ES-I3 (cell line): ENCODE measurements at regions not wholly inside any gene's neighbourhood (a gene's known extent, or its start where the extent isn't known, plus 50 kb on each side); places are given as distances from the start of the nearest gene placed in this dataset.

ENCODE experiments used
- H3K36me3 ChIP-seq: 2 replicates; pipeline ENCODE4 v1.6.1; 2013; ENCODE audit warnings: mild to moderate bottlenecking, low read length, control low read depth, moderate library complexity; ENCODE audit not compliant: insufficient read depth
- H3K4me1 ChIP-seq: 2 replicates; pipeline ENCODE4 v1.6.1; 2013; ENCODE audit warnings: mild to moderate bottlenecking, control low read depth, low read length; ENCODE audit not compliant: insufficient read depth
- H3K9ac ChIP-seq: 2 replicates; pipeline ENCODE4 v1.6.1; 2013; ENCODE audit warnings: low read depth, mild to moderate bottlenecking, low read length, moderate library complexity
- H3K9me3 ChIP-seq: 2 replicates; pipeline ENCODE4 v1.6.1; 2013; ENCODE audit warnings: mild to moderate bottlenecking, low read length, moderate library complexity; ENCODE audit not compliant: control insufficient read depth, insufficient read depth

DNA sequence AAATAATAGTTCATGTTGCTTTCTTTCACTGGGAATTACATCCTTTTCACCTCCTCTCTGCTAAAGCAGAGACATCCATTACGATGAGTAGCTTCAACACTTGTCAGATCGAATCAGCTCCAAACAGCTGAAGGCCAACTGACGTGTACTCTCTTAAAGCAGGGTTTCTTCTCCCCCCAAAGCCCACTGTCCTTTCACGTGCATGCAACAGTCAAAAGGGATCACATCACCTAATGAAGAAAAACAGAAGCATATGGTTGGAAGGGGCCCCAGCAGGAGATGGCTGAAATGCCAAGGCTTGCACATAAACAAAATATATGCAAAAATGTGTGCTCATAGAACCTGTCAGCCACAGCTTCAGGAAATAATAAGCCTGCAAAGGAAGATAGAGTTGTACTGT, 421.6 kb downstream of the ANXA1 start:
- Histone ChIP-seq H3K36me3 (no peaks in the 10 kb centered on the region), H3K9ac (no peak overlapping the region), H3K4me1 (no peaks in the 10 kb centered on the region), H3K9me3 (no peaks in the 10 kb centered on the region)

DNA sequence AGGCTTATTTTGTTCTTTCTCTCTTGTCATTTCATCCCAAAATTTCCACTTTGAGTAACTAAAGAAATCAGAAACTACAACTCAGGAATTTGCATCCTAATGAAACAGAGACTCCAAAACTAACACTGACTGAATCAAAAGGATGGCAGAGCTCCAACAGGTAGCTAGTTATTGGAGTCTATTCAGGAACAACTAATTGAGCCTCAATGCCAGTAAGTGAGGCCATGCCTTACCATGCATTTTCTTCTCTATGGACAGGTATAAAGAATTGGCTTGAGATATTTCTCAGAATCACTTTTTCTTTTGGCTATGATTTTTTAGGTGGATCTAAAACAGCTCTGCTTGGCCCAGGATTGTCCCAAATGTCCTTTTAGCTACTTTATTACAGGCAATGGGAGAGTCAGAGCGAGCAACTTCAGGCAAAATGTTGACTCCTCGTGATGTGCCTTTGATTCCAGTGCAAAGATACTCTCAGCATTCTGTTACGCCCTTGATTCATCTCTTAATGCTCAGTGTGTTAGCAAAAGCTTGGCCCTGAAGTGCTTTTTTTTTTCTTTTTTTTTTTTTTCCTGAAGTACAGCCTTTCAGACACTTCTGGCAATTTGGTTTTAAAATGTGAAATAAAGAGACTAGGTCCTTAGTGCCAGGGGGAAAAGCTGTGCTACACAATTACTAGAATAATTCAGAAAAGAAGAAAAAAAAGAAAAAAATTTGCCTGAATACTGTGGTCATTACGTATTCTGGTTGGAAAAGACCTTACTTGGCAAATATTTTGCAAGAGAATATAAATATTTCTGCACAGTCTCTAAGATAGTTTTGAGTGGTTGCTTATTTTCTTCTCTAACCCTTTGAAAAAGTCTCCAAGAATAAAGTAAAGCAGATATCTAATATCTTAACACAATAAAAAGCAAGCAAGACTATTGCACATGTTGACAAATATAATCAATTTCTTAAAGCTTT, 423.7 kb downstream of the ANXA1 start:
- H3K4me1 ChIP-seq = no peaks in the 10 kb centered on the region
- H3K9ac ChIP-seq = no peak overlapping the region
- H3K36me3 ChIP-seq = no peaks in the 10 kb centered on the region
- H3K9me3 ChIP-seq = no peaks in the 10 kb centered on the region

DNA sequence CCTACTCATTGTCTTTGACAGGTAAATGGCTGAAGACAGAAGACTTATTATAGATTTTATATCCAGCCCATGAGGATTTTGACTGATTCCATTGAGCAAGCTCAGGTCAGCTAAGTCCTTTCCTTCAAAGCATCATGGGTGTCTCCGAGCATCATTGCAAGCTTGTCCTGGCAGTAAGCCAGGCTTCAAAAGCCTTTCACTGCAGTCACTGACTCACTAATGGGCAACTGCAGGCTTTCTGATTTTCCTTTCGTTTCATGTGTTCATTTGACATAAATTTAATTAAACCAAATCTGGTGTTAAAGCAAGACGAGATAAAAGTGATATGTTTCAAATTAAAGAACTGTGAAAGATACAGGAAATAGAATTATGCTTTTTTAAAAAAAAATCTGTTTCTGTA, 426.2 kb downstream of the ANXA1 start:
- Histone ChIP-seq H3K9ac (no peak overlapping the region), H3K36me3 (no peaks in the 10 kb centered on the region), H3K9me3 (no peaks in the 10 kb centered on the region), H3K4me1 (no peaks in the 10 kb centered on the region)

DNA sequence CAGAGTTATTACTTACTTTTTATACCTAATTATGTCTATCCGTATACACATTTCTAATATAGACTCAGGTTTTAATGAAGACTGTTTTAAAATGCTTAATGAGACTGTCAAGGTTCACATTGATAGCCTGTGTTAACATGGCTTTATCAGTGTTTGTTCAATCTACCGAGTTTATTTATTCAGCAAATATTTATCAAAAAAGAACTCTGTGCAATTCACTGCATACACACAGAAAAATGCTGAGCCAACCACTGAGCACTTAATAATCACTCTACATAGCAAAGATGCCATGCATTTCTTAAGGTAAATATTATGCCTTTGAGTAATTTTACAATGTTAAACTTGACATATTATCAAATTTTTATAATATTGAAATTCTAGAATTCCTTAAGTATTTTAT, 428.2 kb downstream of the ANXA1 start:
- Histone ChIP-seq H3K36me3 (no peaks in the 10 kb centered on the region), H3K9me3 (no peaks in the 10 kb centered on the region), H3K4me1 (no peaks in the 10 kb centered on the region), H3K9ac (no peak overlapping the region)

DNA sequence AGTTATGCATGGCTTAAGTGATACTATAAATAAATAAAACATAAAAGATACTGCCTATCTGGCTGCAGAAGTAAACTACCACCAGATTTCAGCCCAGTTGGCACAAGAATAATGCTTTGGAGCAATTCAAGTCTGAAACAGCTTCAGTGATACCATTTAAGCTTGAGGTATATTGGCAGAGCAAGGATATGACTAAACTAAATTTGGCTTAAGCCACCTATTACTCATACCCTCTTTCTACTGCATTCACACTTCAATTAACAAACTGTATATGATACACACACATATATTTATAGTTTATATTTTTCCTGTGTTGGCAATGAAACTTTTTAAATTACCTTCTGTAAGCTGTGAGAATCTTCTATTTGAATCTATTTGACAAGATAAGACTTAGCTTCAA, 431.9 kb downstream of the ANXA1 start:
- no peaks in the 10 kb centered on the region for H3K9me3 ChIP-seq
- no peak overlapping the region for H3K9ac ChIP-seq
- no peaks in the 10 kb centered on the region for H3K36me3 ChIP-seq
- H3K4me1 ChIP-seq = no peaks in the 10 kb centered on the region

DNA sequence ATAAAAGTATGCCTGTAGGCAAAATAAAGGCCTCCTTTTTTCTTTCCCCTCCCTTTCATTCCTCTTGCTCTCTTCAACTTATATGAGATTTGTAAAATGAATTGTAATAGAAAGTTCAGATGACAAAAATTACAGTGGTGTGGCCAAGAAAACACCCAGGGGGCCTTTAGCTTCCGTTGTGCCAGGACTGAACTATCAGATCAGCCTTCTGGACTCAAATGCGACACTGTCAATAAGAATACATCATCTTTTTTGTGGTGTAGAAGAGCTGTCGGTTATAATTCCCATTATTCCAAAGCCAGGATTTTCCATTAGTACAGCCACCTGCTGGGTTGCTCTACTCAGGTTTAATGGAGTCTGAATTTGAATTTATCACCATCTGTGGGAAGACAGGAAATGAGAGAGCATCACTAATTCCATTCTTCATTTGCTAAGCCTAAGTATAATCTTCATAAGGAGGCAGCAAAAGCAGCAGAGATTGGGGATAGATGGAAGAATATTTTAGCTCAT, 443.4 kb downstream of the ANXA1 start:
- Histone ChIP-seq H3K9ac (no peak overlapping the region), H3K9me3 (no peaks in the 10 kb centered on the region), H3K36me3 (no peaks in the 10 kb centered on the region), H3K4me1 (peaks cover 9% of the 10 kb centered on the region; the same call in 1 of the 2 replicates)

DNA sequence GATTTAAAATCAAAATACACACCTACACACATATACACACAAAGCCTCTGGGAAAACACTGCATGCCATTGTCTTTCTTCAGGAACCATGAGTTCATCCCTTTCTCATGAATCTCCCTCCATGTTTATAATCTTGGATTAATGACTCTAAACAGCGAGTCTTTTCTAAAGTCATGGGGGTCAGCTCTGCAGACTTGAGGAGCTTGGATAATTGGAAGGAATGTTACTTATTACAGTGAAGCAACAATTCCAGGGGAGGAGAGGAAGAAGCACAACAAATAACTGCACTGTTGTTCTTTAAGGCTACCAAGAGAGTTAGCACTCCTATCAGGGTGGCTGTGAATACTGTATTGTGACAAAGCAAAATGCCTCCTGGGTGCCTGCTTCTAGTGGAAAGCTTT, 444.7 kb downstream of the ANXA1 start:
- no peaks in the 10 kb centered on the region for H3K9me3 ChIP-seq
- peaks cover 9% of the 10 kb centered on the region; the same call in 1 of the 2 replicates for H3K4me1 ChIP-seq
- H3K9ac ChIP-seq = no peak overlapping the region
- H3K36me3 ChIP-seq = no peaks in the 10 kb centered on the region

DNA sequence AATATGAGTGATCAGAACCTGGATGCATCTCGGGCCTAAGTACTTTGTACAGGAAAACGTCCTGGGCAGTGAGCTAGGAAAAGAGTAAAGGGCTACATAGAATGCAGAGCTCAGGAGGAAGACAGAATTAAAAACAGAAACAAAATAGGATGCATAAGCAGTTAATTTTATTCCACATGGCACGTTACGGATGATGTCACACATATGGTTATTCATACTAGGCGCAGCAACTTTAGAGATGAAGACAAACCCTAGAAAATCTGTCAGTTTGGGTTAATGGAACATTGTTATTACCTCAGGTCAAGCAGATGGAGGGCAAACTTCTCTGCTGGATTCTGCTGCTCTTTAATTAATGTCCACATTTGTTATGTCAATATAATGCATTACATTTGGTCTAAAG, 445.4 kb downstream of the ANXA1 start:
- no peaks in the 10 kb centered on the region for H3K36me3 ChIP-seq
- no peaks in the 10 kb centered on the region for H3K9me3 ChIP-seq
- no peak overlapping the region for H3K9ac ChIP-seq
- peaks cover 9% of the 10 kb centered on the region; the same call in 1 of the 2 replicates for H3K4me1 ChIP-seq

DNA sequence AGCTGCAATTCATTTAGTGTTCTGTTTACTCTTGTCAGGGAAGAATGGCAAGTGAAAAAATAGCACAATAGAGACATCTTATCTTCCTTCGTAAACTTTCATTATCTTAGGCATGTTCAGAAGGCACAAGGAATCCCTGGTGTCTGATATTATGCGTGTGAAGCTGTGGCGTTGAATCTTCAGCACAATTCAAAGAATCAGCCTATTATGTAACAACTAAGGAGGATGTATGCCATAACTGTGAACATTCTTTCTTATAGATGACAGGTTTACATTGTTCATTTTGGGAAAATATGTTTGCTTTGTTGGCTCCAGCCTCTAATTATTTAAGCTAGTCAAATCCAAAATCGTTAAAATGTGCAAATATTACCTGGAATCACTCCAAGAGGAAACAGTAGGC, 446.1 kb downstream of the ANXA1 start:
- no peaks in the 10 kb centered on the region for H3K36me3 ChIP-seq
- no peaks in the 10 kb centered on the region for H3K9me3 ChIP-seq
- no peak overlapping the region for H3K9ac ChIP-seq
- peaks cover 9% of the 10 kb centered on the region; the same call in 1 of the 2 replicates for H3K4me1 ChIP-seq

DNA sequence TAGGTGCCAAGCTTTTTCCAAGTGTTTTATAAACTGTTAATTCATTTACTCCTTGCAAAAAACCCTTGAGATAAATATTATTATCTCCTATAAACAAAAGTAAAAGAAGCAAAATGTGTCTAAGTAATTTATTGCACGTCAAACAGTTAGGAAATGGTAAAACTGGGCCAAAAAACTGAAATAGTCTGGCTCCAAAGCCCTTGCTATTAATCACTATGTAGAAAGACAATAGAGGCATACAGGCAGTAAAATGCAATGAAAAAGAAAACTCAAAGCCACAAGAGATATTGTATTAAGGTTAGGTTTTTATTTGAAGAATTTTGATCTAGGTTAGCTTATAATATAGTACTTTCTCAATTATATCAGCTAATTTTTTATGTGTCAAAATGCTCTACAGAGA, 457.7 kb downstream of the ANXA1 start:
- H3K9me3 ChIP-seq = no peaks in the 10 kb centered on the region
- no peaks in the 10 kb centered on the region for H3K4me1 ChIP-seq
- no peaks in the 10 kb centered on the region for H3K36me3 ChIP-seq
- H3K9ac ChIP-seq = no peak overlapping the region

DNA sequence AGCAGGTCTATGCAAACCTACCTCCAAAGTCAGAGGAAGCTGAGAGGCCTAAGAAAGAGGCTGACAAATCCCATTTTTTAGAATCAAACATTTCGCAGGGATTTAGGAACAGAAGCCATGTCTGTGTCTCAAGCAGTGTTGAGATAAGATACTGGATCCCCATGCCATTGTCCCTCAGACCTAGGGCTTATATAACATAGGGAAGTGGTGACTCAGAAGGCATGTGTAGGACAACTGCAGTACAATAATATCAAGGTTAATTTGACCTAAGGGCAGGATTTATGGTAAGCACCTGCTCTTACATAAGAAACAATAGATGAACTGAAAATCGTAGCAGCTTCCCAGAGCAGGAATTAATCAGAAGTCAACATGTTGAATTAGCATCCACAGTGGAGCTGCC, 459.4 kb downstream of the ANXA1 start:
- Histone ChIP-seq H3K4me1 (peaks cover 12% of the 10 kb centered on the region), H3K9me3 (no peaks in the 10 kb centered on the region), H3K36me3 (no peaks in the 10 kb centered on the region), H3K9ac (no peak overlapping the region)

DNA sequence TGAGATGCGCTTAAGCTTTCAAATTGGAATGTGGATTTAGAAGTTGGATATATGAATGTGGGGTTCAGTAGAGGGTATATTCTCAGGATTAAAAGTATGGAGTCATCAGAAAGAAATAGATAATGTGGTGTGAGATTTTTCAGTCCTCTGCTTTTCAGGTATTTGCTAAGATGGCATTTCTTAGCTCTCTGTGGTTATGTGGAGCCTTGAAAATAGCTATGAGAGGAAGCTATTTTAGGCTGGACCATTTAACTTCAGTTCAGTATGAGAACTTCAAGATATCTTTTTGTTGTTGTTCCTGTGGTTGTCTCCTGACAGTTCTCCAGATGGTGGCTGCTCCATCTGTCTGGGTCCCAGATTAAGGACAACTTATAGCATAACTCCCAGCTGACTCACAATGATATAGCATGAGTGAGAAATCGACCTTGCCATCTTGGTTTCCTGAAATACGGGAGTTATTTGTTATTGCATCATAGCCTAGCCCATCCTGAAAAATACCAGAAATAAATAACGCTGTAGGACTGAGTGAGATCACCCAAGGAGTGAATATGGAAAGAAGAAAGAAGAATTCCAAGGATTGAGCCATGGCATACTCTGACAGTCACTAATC, 461.5 kb downstream of the ANXA1 start:
- no peaks in the 10 kb centered on the region for H3K9me3 ChIP-seq
- H3K9ac ChIP-seq = no peak overlapping the region
- peaks cover 23% of the 10 kb centered on the region for H3K4me1 ChIP-seq
- no peaks in the 10 kb centered on the region for H3K36me3 ChIP-seq

DNA sequence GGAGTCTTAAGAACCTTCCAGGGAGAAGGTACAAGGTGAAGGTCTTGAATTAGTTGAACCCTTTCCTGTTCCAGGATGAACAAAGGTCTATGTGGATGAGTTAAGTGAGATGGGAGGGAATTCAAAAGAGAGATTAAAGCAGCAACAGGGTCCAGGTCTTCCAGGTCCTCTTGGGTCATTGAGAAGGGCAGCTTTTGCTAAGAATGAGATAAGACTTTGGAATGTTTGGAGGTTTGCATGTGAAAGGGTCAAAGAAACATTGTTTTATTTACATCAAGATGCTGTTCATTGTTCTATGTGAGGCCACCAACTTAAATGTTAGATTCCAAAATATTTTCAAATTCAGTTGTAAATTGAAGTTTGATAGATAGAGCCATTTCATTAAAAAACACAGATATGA, 463.9 kb downstream of the ANXA1 start:
- Histone ChIP-seq H3K9ac (no peak overlapping the region), H3K9me3 (no peaks in the 10 kb centered on the region), H3K36me3 (no peaks in the 10 kb centered on the region), H3K4me1 (peaks cover 28% of the 10 kb centered on the region)

DNA sequence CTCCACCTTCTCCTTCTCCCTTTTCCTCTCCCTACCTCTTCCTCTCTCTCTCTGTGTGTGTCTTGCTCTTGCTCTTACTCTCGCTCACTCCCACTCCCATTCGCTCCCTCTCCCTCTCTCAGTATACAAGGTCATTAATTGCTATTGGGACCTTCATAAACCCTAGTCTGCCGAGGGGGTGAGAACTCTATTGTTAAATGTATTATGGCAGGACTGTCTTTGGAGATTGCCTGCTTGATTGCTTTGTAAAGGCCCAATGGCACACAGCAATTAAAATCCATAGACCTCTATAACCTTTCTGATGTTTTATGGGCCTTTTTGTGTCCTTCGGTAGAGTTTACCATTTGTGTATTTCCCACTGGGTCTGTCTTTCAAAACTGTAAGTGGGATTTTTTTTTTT, 465.9 kb downstream of the ANXA1 start:
- no peaks in the 10 kb centered on the region for H3K9me3 ChIP-seq
- peaks cover 28% of the 10 kb centered on the region for H3K4me1 ChIP-seq
- H3K9ac ChIP-seq = no peak overlapping the region
- H3K36me3 ChIP-seq = no peaks in the 10 kb centered on the region

DNA sequence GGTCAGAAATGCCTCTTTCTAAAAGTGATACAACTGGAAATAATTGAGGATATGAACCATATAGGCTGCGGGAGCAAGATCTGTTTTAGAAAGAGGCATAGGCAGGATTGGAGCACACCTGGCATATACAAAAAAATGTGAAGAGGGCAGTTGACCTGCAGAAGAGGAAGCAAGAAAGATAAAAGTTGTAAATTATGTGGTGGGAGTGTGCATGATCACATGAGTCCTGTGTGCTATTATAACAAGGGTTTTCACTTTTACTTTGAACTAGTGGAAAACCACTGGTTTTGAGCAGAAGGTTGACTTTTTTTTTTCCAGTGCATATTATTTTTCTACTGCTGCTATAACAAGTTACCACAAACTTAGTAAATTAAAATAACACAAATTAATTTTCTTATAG, 489.3 kb downstream of the ANXA1 start:
- Histone ChIP-seq H3K9ac (no peak overlapping the region), H3K36me3 (no peaks in the 10 kb centered on the region), H3K4me1 (no peaks in the 10 kb centered on the region), H3K9me3 (no peaks in the 10 kb centered on the region)
